C4-2B (cell line): ENCODE measurements at regions not wholly inside any gene's neighbourhood (a gene's known extent, or its start where the extent isn't known, plus 50 kb on each side); places are given as distances from the start of the nearest gene placed in this dataset.

ENCODE experiments used
- ZFX ChIP-seq: fragments of 450-650 bp; IDR thresholded peaks from 2 replicates; pipeline ENCODE4 v1.6.1; 2017
- TF ChIP-seq, protein P1 (sequence below): fragments of 450-650 bp; conservative IDR thresholded peaks from 2 replicates; pipeline ENCODE4 v1.5.1; 2017; ENCODE audit warnings: mild to moderate bottlenecking

DNA sequence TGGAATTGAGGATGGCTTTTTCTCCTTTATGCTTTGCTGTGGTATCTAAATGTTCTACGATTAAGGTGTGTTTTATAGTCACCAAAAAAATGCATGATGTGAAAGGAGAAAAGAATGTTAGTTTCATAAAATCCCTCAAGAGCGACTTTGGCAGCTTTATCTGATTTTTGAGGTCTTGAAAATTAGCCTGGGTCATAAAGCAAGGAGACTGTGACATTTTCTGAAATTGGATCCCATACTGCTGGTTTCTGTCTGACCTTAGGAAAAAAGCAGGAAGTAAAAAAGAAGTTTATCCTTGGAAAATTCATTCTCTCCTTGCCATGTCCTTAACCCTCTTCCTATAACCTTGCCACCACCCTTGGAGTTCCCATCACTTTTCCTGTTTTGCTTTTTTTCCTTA, 525.3 kb downstream of the CD83 start:
- TF ChIP-seq, protein P1, sequence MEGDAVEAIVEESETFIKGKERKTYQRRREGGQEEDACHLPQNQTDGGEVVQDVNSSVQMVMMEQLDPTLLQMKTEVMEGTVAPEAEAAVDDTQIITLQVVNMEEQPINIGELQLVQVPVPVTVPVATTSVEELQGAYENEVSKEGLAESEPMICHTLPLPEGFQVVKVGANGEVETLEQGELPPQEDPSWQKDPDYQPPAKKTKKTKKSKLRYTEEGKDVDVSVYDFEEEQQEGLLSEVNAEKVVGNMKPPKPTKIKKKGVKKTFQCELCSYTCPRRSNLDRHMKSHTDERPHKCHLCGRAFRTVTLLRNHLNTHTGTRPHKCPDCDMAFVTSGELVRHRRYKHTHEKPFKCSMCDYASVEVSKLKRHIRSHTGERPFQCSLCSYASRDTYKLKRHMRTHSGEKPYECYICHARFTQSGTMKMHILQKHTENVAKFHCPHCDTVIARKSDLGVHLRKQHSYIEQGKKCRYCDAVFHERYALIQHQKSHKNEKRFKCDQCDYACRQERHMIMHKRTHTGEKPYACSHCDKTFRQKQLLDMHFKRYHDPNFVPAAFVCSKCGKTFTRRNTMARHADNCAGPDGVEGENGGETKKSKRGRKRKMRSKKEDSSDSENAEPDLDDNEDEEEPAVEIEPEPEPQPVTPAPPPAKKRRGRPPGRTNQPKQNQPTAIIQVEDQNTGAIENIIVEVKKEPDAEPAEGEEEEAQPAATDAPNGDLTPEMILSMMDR: no peak
- TF ChIP-seq ZFX: no peak
